Activated CD4-positive, alpha-beta T cell treated with anti-CD3 and anti-CD28 coated beads, Interleukin-2, Interleukin-4, amounts not matched to agents 100 ng/mL and 50 ng/mL, durations not matched to agents 16 hours and 8 hours (primary cell): ENCODE measurements at regions not wholly inside any gene's neighbourhood (a gene's known extent, or its start where the extent isn't known, plus 50 kb on each side); places are given as distances from the start of the nearest gene placed in this dataset.

Experiments used
- DNase-seq: peaks from one replicate; pipeline ENCODE4 v3.0.0-alpha.2; 2020; ENCODE audit warnings: low spot score

DNA sequence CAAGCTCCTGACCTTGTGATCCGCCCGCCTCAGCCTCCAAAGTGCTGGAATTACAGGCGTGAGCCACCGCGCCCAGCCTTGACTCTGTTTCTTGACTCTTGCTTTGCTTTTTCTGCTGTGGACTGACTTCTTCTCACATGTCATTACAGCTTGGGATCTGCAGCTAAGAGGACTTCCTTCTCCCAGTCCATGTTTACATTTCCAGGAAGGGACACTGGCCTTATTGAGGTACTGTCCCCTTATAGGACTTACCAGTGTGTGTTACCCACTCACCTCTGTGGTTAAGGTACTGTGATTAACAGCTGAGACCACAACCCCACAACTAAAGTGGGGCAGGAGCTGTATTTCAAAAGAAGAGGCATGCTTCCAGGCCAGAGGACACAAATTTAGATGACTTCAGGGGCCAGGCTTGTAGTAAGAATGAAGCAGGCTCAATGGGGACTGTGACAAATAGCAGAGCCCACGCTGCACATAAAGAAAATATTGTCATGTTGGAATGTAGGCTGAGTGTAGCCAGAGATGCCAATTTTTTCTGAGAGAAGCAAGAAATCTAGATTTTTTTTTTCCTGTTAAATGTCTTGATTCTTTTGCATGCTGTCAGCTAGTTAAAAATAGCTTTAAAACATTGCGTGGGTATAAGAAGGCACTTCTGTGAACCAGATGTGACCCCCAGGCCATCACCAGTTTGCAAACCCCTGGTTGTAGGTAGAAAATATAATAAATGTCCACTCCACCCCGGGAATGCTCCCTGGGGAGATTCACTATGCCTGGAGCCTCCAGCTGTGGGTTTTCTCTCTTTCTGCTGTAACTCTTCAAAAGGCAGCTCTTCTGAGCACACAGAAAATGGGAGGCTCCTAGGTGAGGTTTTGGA is 75.0 kb downstream of the PTPDC1 start:
- no peak for DNase-seq

DNA sequence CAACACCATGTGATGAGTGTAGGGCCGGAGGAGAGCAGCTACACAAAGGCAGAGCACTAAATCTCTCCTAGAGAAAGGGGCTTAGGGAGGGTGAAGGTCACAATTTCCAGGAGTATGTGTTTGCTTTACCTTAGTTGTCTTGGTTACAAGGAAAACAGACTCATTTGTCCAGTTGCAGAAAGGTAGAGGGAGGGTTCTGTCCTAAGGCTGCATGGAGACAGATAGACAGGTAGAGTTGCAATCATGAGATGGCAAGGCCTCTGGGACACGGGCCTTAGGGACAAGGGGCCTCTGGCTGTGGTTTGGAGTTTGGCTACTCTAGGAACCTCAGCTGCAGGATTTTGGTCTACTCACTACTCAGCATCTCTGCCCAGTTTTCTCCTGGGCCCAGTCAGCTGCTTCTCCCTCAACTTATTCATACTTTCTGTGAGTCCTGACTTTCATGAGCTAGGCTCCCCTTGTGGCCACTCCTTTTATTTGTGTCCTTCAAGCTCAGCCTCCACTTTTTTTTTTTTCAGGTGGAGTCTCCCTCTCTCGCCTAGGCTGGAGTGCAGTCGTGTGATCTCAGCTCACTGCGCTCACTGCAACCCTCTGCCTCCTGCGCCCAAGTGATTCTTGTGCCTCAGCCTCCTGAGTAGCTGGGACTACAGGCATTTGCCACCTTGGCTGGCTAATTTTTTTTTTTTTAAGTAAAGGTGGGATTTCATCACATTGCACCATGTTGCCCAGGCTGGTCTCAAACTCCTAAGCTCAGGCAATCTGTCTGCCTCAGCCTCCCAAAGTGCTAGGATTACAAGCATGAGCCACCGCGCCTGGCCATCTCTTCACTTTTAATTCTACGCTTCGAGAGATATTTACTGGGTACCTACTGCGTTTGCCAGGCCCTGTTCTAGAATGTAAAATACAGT is 76.6 kb downstream of the PTPDC1 start:
- DNase-seq, result no peak

DNA sequence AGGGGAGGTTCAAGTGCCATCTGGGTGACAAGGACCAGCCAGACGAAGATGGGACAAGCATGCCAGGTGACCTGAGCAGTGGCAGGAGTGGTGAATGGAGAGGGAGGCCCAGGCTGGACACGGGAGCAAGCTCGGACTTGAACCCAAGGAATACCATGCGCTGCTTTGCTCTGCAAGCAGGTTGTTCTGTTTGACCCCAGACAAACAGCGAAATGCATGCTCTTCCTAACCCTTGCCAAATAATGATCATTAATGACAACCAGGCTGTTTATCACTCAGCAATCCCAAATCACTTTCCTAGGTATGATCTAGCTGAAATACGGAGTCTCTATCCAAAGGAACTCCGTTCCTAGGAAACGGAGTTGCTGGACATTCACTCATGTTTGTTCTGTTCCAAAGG is 77.4 kb downstream of the PTPDC1 start:
- DNase-seq, result no peak

DNA sequence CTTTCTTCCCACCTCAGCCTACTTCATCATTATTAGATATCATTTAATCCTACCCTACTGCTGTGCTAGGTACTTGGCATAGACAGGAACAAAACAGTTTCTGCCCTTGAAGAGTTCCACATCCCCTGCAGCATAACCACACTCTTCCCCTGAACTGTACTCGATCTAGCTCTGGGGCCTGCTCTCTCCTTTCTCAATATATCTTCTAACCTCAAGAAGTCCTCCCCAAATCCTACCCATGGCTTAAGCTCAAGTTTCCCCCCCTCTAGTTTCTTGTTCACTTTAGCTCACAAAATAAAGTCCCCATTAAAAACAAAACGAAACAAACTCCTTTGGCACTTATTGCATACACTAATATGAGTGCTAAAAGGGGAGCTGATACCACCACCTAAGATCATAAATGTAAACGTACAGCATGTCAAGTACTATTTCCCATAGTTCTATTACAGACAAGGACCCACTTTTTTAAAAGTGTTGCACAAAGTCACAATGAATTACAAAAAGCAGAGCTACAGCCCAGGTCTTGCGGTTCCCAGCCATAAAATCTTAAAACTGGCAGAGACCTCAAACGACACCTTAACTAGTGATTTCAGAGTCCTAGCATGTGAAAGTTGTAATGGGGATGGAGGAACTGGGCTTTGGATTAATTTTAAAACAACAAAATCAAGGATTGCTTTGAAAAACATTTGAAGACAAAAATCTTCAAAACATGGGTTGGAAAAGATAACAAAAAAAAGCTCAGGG is 80.7 kb downstream of the PTPDC1 start:
- DNase-seq, result no peak

DNA sequence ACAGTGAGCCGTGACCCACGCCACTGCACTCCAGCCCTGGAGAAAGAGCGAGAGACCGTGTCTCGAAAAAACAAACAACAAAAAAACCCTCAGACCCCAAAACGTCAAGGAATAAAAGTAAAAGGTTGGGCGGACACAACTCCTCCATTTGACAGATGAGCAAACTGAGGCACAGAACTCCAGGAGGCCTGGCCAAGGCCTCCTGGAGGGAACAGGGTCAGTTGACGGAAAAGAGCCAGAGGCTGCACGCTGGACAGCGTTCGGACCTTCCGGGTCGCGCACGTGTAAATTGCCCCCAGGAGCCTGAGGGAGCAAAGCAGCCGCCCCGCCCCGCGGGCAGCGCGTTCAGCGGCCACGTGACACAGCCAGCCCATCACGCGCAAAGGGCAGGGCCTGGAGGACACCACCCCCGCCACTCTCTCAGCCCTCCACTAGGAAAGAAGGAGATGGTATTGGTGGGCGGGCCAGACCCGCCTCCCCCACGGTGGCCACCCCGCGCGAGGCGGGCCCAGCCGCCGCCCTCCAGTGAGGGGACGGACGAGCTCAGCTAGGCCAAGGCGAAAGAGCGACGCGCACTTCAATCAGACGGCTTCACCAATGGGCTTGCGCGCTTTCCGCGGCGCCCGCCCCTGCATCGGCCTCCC is 81.5 kb downstream of the PTPDC1 start:
- DNase-seq, result peak; percentile 97

DNA sequence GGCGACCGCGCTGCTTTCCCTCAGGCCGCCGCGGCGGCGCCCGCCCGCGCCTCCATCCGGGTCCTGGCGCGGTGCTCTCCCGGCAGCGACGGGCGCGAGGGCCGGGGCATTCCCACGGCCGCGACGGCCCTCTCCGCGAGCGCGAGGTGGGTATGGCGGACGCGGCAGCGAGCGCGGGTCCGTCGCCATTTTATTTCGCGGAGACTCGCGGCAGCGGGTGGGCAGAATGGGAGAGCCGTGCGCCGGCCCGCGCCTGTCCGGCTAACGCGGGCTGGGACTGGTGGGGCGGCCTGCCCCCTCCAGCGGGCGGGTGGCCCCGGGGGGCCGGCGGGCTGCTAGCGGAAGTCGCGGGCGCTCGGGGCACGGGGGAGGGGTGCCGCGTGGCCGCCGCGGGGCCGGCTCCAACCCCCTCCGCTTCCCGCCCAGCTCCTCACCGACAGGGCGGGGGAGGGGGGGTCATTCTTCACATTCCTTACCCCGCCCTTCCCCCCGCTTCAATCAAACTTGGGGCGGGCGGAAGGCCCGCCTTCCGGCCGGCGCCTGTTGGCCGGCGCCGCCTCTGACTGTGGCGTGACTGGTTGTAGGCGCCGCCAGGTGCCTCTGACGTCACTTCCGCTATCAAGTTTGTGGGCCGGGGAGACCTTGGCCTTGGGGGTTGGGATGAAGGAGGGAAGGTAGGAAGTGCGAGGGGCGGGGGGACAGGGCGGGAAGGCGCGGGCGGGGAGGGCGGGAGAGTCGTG is 82.1 kb downstream of the PTPDC1 start:
- peak; percentile 98 for DNase-seq

DNA sequence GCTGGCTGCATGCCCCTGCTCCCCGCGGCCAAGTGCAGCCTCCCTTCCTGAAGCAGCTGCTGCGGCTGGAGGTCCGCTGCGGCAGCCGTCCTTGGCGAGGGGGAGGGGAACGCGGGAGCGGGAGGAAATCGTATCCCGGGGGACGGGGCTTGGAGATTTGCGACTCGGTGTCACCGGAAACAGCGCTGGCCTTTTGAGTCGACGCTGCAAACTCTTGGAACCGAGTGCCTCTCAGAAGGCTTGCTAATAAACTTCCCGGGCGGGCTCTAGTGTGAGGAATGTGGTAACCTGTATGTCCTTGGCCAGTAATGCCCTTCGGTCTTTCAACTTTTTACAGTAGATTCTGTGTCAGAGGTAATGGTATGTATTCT is 82.7 kb downstream of the PTPDC1 start:
- no peak for DNase-seq

DNA sequence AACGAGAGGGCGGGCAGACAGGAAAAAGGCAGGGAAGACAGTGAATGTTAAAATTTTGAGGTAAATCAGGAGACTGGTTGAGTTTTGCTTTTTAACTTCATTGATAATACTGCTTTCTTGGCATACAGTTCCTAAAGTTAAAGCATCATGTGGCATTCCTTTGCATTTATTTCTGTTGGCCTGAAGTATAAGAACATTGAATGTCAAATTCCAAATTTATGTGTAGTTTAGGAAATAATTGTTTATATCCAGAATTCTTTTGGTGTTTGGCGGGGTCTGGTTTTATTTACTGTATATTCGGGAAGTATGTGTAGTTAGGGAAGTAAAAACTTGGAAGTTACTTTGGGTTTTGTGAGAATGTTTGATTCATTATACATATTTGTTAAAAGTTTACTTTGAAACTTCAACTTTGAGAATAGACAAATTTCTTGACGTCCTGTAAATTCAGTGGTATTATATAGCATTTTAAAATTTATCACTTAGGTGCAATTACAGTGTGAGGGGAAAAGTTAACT is 83.2 kb downstream of the PTPDC1 start:
- no peak for DNase-seq

DNA sequence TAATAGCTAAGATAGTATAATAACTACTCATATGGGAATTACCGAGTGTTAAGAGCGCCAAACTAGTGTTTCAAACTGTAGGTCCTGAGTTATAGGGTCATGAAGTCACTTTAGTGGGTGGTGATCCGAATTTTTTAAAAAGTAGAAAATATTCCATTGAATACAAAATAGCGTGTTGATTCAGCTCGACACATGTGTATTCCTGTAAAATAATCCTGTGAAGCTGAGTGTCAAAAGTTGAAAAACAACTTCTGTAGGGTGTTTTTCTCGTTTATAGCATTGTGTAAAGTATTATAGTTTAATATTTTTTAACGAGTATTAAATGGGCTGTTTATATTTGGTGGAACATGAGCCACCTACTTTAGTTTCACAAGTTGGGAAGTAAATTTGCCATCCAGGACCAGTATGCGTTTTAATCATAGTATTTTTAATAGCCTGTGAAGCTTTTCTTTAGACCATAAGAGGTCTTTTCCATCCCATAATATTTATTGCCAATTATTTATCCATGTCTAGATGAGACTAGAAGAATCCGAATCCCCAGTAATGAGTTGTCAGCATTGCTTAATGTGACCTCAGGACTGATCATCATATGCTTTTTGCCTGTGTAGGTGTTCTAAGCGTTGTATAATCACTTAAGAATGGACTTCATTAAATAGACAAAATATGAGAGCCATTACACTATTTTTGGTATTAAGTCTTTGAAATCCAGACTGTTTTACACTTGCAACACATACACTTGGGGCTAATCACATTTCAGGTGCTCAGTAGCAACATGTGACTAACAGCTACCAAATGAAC is 84.1 kb downstream of the PTPDC1 start:
- no peak for DNase-seq

DNA sequence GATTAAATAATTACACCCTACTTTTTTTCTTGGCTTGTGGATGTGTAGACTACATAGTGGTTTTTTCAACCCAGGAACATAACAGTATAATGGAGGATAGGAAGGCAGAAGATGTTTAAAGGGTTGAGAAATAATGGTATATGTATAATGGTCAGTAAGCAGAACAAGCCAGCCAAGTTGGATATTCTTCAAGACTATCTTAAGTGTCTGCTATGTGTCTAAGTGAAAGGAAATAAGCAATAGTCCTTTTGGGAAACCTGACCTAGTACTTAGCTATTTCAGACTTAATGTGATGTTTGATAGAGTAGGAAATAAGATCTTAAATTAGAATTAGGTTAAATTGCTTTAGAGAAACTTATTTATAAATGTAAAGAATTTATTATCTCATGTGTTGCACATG is 85.7 kb downstream of the PTPDC1 start:
- no peak for DNase-seq

DNA sequence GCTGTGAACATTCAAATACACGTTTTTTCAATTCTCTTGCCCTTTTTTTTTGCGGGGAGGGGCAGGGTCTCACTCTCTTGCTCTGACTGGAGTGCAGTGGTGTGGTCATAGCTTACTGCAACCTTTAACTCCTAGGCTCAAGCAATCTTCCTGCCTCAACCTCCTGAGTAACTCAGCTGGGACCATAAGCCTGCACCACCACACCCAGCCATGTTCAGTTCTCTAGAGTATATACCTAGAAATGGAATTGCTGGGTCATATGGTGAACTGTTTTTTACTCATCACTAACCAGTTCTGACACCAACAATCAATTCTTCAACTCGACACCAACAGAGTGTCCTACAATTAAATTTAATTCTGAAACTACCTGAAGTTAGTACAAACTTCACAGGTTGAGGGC is 85.5 kb upstream of the ZNF169 start:
- DNase-seq, result peak; percentile 87

DNA sequence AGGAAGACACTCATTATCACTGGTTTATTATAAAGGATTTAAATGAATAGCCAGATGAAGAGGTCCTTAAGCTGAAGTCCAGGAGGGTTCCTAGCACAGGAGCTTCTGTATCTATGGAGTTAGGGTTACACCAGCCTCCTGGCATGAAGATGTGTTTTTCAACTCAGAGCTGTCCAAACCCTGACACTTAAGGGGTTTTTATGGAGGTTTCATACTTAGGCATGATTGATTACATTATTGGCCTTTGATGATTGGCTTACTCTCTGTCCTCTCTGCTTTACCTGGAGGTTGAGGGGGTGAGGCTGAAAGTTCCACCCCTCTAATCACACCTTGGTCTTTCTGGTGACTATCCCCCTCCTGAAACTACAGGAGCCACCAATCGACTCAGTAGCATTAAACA is 84.9 kb upstream of the ZNF169 start:
- DNase-seq, result no peak

DNA sequence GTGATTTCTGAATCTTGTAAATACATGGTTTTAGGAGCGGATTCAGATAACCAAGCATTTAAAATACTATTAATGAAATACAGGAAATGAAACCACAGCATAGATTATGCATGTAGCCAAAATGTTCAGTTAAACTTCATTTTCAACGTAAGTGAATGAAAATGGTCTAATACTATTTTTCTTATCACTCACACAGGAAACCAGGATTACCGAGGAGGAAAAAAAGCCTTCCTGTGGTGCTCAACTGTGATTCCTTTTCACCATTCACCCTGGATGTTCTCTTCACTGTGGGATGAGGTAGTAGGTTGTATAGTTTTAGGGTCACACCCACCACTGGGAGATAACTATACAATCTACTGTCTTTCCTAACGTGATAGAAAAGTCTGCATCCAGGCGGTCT is 83.4 kb upstream of the ZNF169 start:
- DNase-seq, result no peak

DNA sequence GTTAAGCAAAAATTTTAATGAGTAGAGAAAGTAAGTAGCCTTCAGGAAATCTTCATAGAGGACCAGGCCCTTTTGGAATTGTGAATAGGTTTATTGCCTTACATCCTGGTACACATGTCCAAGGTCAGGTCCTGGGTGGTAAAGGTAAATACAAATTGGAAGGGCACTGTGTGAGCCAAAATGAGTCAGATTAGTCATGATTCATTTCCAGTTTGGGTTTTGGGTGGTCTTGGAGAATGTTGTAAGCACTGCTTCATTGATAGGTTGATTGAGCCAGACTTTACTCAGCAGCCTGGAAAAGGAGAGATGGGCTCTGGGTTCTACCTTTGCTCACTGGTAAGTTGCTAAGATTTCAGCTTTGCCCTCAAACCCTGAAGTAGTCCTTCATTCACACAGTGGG is 82.5 kb upstream of the ZNF169 start:
- DNase-seq, result no peak

DNA sequence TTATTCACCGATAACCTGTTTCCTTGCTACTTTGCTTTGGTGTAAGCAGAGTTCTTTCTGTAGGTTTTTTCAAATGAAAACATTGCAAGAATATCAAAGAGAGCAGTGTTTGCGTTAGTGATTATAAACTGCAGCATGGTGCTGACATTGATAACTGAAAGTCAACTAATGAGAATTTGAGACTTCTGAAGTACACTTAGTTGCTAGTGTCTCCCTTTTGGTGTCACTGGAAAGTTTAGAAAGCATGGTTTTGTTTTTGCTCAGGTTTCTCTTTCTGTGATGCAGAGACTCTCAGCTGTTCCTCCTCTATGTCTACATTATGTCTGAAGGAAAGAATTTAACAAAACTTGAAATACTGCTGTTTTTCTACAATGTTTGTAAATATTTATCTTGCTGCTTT is 80.2 kb upstream of the ZNF169 start:
- peak; percentile 63 for DNase-seq

DNA sequence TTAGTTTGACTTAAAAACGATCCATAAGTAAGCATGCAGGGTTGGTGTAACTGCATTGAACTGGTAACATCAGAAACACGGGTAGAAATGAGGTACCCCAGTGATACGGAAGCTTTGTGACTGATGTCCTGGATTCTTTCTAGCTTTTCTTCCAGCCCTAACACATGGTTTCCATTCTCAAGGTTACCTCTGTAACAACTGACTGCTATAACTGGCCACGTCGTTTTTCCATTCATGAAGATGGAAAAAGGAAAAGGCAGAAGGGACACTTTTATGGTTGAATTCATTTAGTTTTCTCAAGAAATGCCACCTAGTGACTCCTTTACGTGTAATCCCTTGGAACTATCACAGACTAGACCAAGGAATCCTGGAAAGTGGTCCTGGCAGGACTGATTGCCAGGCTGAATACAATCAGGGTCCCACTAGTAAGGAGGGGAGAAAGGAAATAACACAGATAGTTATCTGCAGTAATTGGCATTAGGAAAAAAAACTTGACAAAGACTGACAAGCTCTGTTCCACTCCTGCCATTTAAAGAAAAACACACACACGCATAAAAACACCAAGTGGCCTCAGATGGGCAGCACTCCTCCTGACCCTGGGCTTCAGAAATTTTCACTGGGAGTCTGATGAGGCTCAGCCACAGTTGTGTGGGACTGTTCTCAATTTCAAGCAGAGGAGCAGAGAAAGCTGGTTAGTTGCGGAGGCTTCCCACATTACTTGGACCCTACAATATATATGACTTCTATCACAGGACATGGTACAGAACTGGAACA is 77.5 kb upstream of the ZNF169 start:
- no peak for DNase-seq

DNA sequence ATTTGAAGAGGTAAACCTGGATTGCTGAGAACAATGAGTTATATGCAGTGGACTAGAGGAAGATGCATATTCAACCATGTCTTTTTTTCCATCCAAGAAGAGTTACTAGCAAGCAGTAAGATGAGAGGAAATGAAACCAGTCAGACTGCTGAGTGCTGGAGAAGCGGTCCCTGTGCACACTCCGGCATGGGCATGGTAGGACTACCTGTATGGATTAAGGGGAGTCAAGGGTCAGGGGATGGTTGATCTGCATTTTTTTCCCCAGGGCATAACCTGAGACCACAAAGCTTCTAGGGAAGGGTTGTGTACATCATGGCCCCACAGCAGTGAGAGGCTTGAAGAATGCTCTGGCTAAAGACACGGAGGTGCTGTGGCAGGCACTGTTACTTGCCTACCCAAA is 76.6 kb upstream of the ZNF169 start:
- DNase-seq, result no peak

DNA sequence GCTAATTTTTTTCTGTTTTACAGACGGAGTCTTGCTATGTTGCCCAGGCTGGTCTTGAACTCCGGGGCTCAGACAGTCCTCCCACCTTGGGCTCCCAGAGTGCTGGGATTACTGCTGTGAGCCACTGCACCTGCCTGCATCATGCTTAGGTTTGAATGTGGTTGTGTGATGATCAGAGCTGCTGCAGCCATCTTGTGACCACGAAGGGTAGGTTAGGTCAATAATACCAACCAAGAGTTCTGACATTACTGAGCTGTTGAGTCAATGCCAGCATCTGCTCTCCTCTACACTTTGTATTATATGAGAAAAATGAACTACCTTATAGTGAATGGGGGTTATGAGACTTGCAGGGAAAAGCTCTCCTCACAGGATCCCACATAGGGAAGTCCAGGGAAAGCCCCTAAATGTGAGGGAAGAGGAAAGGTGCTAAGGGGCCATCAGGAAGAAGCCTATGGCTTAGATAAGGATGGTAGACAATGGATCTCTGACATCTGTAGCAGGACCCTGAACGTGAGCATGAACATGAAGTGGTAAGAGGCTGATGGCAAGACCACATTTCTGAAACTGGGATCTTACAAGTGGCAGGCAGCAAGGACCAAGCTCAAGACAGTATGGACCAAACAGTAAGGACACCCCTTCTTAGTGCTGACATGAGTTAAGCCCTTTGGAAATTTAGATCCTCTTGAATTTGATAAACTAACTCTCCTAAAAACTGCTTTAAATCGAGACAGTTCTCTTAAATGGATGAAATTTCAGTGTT is 75.7 kb upstream of the ZNF169 start:
- peak; percentile 28 for DNase-seq

DNA sequence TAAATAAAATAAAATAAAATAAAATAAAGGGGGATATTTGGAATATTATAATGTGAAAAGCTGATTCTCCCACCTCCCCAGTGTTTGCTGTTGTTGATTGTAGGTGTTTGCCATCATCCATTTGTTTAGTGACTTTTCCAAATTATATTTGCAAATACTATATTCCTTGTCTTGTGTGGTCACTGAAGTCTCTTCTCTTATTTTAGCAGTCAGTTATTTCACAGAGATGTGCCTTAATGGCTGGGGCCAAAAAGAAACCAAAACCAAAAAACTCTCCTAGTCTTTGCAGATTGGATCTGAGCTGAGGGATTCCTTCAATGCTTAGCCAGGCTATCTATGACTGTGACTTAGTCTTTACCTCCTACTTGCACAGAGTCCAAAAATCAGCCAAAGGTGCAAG is 70.9 kb upstream of the ZNF169 start:
- no peak for DNase-seq
